NCI-H128 (cell line): ENCODE measurements at regions not wholly inside any gene's neighbourhood (a gene's known extent, or its start where the extent isn't known, plus 50 kb on each side); places are given as distances from the start of the nearest gene placed in this dataset.
A peak's percentile ranks its signal among the peaks of the same experiment; 100 is the strongest.

Experiments used
- DNase-seq: peaks from one replicate; lab custom pipeline; 2025; ENCODE audit not compliant: unreplicated experiment; lab: John Stamatoyannopoulos, UW

DNA sequence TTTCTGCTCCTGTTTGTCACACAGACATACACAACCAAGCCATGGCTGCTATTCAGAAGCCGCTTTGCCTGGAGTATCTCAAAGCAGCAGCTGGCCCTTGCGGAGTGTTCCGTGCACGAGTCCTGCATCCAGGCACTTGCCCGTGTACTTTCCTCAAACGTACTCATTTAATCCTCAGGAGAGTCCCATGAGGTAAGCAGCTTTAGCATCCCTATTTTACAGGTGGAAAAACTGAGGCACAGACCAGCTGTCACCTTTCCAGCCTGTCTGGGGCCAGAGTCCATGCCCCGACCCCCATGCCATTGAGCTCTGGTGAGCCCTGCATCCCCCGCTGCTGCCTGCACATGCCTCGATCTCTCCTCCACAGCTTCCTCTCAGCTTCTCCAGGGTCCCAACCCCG is 130.0 kb downstream of the ERMARD start:
- DNase-seq: no peak

DNA sequence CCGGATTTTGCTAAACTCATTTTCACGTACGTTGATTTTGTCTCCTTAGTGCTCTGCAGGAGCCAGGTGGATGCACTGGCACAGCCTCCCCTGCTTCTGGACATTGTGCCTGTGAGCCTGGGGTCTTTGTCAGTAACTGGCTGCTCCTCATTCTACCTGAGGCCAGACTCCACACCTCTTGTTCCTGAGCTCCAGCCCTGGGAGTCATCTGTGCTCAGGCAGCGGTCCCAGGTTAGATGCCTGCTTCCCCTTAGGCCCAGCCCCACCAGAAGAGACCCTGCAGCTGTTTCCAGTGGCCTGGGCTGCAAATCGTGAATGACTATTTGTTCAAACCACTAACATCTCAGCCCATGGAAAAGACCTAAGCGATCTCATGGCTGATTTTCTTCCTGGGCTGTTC is 129.1 kb downstream of the ERMARD start:
- no peak for DNase-seq

DNA sequence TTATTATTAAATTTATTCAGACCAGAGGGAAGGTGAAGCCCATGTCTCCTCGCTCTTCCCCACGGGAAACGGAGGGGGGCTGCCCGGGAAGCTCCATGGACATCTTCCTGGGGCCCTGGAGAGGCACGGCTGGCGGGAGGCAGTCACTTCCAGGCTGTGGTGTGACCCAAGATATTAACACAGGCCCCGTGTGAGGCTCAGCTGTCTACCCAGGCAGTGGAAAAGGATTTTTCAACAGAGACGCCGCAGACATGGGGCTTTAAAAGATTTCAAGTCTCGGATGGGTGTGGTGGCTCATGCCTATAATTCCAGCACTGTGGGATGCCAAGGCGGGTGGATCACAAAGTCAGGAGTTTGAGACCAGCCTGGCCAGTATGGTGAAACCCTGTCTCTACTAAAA is 117.9 kb downstream of the ERMARD start:
- DNase-seq: no peak

DNA sequence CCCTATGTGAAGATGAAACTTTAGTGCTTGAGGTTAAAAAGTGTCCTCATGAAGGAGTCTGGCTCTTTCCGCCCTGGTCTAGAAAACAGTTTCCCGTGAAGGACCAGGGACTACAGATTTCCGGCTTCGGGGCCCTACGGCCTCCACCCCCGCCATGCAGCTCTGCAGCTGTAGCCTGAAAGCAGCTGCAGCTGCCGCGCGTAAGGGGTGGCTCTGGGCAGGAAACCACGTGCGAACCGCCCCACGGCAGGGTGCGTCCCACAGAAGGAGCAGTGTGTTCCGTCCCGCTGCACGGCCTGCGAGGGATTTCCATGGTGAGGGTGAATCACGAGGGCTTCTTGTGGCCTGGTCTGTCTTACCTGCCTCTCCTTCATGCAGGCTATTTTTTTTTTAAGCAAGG is 117.0 kb downstream of the ERMARD start:
- no peak for DNase-seq

DNA sequence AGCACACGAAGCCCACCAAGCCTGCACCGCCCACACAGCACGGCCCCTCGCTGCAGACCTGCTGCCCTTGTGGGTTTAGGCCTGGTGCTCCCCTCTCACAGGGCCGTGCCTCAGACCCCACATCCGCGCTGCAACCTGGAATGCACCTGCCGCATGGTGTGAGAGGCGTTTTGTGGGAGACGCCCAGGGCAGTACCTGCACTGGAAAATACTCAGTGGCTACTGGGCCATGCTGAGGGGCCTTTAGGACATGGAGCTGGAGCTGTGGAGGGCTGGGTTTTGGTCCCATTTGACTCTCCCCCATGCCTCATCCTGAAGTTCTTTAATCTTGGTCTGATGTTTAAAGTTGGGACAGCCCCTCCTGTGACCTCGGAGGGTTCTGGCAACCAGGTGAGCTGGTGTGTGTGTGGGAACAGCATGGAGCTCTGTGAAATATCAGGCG is 116.3 kb downstream of the ERMARD start:
- no peak for DNase-seq

DNA sequence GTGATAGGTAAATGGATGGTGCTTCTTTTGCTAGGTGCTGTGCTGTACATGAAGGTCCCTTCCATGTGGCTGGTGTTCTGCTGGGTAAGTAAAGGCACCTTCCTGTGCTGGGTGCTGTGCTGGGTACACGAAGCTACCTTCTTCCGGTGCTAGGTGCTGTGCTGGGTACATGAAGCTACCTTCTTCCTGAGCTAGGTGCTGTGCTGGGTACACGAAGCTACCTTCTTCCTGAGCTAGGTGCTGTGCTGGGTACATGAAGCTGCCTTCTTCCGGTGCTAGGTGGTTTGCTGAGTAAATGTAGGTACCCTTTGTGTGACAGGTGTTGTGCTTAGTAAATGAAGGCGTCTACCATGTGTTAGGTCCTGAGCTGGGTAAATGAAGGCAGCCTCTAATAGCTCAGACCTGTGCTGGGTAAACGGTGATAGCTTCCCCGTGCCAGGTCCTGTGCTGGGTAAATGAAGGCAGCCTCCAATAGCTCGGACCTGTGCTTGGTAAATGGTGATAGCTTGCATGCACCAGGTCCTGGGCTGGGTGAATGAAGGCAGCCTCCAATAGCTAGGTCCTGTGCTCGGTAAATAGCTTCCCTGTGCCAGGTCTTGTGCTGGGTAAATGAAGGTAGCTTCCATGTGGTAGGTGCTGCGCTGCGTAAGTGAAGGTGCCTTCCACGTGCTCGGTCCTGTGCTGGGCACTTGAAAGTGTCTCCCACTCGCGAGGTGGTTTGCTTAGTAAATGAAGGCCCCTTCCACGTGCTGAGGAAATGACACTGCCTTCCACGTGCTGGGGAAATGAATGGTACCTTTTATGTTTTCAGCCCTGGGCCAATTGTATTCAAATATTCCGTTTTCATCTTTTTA is 115.5 kb downstream of the ERMARD start:
- DNase-seq: no peak

DNA sequence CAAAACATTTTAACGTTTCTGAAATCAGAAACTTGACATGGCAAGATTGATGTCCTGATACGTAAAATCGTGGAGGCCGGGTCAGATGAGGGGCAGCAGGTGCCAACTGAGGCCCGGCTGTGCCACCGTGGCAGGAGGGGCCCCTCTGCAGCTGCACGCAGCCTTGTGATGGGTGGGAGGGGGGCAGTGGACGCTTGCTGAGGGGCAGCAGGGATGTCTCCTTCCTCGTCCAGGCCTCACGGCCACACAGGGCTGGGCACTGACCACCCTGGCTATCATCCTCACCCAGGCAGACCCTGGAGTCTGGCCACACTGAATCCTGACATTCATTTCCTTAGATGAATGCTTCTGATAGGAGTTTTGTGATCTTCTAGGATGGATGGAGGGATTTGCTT is 114.7 kb downstream of the ERMARD start:
- no peak for DNase-seq

DNA sequence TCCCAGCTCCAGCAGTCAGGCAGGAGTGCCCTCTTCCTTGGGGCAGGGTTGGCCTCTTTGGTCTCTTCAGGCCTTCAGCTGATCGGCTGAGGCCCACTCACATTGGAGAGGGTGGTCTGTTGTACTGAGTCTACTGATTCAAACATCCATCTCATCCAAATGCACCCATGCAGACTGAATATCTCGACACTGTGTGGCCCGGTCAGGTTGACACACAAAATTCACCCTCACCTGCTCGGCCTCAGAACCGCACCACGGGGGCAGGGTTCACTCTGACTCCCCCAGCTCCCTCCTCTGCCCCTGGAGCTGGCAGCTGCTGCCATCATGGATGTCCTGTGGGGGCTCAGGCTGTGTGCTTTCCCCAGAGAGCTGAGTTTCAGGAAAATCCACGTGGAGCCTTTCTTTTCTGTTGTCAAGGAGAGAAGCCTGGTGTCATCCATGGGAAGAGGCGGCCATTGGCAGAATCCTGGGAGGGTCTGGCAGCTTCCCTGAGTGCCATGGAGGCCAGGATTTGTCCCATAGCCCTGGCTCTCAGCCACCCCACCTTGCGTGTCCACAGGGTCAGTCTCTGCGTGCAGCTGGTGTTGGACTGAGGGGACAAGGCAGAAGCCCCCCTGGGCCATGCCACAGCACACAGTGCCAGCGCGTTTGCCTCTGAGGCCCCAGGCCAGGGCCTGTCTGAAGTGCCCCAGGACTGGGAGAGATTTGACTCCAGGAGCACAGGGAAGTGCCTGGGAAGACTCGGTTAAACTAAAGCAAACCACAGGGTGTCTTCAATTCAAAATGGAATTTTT is 114.1 kb downstream of the ERMARD start:
- DNase-seq: no peak

DNA sequence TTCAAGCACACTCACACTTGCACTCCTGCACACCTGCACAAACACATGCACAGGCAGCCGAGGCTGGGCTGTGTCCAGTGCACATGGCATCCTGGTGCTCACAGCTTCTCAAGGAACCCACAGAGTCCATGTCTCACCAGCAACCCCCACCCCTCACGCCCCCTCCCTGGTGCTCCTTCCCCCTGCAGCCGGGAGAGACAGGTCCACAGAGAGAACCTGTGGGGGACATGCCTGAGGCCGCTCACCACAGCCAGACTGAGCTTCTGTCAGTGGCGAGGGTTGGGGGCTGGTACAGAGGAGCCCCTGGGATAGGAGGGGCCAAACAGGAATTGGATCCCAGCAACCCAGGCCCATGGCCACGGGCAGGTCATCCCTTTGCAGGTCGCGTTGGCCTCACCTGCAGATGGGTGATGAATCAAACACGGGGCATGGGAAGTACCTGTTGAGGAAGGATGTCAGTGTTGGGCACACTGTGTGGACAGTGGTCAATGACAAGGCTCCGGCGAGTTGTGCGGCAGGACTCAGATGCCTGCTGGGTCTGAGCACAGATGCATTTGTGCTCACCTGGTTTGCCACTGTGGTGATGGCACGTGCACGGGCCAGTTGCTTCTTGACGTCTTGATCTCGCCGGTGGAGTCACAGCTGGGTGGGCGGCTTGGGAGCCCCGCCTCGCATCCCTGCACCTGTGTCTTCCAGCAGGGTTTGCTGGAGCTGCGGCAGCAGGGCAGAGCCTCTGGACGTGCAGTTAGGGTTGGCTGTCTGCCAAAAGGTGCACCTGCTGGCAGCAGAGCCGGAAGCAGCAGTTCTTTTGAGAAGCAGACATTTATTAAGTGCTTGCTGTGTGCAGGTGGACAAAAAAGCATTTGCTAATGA is 113.0 kb downstream of the ERMARD start:
- peak; percentile 80 for DNase-seq

DNA sequence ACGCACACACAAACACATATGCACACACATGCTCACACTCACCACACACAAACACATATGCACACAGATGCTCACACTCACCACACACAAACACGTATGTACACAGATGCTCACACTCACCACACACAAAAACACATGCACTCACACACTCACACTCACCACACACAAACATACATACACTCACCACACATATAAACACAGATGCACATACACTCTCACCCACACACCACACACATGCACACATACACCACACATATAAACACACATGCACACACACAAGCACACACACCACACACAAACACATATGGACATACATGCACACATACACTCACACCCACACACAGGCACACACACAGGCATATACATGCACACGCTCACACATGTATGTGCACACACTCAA is 112.3 kb downstream of the ERMARD start:
- no peak for DNase-seq

DNA sequence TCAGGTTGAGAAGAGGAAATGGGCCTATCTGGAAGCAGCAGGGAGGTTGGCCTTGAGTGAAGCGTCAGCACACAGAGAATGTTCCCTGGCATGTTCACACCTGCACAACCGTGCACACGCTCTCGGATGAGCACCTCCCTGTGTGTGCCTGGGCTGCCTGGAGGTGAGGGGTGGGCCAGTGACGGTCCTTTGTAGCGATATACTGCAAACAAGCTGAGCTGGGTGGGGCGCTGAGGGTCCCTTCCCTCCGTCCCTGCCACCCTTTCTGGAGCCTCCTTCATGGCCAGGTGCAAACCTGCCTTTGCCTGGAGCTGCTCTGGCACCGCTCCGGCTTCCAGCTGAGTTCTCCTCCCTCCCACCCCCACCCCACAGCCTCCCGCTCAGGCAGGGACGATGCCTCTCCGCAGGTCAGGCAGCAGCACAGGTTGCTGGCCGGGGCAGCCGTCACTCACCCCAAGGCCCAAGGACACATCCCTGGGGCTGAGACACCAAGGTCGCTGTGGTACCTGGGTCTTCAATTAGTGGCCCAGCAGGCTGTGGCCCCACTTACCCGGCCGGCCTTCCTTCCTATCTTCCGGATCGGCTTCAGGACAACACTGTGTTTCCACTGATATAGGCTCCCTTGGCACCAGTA is 111.6 kb downstream of the ERMARD start:
- no peak for DNase-seq

DNA sequence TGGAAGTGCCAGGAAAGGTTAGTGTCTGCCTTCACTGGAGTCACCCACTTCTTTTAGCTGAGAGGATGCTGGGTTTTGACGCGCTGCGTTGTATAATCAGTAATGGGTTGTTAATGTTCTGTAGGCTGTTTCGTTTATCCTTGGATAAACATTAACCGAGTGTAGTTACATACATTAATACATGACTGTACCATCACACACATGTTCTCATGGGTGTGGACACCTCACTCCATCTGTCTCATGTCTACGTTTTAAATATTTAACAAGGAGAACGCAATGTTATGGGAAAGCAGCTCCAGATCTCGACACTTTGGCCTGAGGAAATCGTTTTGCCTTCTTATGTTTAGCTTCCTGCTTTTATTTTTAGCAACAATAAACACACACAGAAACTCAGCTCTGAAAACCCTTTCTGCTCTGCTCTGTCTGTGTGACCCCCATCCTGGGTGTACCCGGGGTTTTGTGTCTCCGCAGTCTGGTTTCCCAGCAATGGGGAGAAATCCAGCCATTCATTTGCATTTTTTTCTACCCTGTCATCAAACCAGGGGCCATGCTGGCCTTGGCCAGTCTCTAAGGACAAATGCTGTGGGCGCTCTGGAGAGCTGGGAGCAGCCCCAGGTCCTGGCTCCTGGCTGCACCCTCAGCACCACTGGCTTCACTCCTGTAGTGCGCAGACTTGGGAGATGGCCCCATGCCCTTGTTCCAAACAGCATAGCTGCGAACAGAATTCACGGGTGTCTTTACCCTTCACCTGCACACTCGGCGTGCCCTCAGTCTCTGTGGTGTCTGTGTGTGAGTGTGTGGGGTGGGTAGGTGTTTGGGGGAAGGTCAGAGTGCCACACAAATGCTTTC is 110.8 kb downstream of the ERMARD start:
- DNase-seq: no peak

DNA sequence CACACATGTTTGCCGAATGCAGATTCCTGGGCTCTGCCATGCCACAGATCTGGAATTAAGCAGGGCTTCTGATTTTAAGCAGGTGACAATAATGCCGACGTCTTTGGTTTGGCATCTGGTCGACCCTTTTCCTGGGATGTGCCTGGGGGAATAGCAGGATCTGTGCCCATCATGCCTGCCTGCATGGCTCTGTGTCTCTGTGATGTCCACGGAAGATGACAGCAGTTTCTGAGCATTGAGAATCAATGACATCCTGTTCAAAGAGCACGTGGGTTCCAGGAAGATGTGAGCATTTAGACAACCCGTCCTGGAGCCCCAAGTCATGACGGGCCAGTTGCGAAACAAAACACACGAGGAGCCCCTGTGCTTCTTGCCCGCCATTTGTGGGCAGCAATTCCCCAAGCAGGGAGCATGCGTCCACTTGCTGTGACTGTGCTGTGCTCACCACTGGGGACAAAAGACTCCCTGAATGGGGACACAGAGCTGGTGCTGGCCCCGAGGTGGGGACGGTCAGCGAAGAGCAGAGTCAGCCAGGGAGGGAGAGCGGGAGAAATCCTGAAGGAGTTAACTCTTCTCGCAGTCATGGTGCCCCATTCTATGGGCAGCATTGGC is 110.1 kb downstream of the ERMARD start:
- DNase-seq: no peak

DNA sequence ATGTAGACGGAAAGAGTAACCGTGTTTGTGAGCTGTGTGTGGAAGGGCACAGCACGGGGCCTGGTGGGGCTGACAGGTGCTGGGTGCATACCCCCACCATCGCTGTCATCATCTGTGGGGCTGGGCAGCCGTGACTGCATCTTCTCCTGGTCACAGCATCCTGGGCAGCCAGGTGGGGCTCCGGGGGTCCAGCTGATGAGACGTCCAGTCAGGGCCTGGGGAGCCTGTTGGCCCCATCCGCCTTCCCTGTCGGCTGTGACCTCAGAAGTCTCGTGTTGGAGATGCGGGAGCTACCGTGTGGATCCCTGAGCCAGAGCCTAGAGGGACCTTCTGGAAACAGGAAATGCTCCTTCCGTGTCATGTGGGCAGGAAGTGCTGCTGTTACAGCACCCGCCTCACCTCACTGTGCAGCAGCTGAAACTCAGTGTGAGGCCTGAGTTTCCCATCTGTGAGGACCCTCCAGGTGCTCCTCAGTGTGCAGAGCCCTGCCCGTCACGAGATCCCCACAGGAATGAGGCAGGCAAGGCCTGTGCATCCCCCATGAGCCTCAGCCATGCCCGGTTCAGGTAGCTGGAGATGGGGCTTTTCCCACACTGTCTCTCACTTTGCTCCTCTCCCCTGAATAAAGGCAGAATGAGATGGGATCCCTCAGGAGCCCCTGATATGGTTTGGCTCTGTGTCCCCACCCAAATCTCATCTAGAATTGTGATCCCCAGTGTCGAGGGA is 108.7 kb downstream of the ERMARD start:
- no peak for DNase-seq

DNA sequence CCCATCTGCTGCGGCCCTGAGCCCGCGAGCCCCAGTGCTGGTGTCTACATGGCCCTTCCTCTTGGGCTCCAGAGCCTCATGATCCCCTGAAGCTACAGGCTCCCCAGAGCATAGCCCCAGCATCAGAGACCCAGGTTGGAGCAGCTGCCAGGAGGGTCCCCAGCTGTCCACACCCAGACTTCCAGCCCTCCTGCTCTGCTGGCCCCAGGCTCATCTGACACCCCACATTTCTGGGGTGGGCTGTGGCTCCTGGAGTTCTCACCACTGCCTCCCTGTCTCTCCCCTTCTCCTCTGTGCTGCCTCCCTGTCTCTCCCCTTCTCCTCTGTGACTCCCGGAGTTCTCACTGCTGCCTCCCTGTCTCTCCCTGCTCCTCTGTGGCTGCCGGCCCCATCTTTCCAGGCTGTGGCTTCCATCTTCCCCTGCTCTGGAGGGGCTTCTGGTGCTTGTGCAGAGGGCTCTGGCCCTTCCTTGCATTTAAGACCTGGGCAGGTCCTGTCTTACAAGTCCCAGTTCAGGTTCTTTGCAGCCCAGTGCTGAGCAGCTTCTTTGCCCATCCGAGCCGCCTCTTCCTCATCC is 108.1 kb downstream of the ERMARD start:
- no peak for DNase-seq

DNA sequence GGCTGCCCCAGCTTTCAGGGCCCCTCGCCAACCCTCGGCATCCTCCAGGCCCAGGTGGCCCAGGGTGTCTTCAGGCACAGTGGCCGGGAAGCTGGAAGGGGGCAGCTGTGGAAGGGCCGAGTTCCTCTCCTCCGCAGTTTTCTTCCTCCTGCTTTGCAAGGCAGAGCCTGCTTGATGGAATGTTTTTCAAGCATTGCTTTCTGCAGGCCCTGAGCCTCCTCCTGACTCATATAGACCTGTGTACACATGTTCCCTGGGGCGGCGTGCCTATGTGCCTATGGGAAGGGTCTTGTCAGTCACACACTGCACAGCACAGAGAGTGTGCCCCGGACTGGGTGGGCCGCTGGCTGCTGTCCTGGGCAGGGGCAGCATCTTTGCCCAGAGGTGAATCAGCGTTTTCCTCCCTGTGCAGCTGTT is 107.5 kb downstream of the ERMARD start:
- no peak for DNase-seq

DNA sequence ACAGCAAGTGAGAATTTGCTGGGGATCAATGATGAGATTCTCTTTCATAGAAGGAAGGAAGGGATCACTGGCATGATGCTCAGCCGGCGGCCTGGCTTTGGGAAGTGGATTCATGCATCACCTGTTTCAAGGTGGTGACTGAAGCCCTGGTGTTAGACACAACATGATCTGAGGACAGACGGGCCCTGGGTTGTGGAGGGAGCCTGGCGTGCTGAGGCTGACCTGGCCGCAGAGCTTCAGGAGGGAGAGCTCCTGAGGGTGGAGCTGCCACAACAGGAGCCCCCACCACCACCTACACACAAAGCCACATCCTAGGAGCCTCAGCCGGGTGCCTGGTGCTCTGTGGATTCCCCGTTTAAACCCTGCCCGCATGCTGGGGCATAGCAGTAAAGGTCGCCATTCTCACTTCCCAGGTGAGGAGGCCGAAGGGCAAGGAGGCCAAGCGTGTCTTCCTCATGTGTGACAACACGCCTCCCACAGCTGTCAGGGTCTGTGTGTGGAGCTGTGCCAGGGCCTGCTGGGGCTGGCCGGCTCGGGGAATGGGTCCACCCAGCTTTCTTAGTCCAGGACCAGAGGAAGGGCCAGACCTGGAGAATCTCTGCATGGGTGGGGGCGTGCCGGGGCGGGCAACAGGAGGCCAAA is 107.0 kb downstream of the ERMARD start:
- no peak for DNase-seq
